ENCODE measurements at regions not wholly inside any gene's neighbourhood (a gene's known extent, or its start where the extent isn't known, plus 50 kb on each side); places are given as distances from the start of the nearest gene placed in this dataset.

- no peak for DNase-seq (ENCODE audit: low spot score)
- intact Hi-C loops (cut with DNase I), result no loop called here
Measured at GRCh38 chr10:111532139-111532538, 455.3 kb downstream of the ADRA2A start.

GRCh38 chr10:111539246-111539645 lies 462.4 kb downstream of the ADRA2A start:
- intact Hi-C loops (cut with DNase I), result no loop called here

GRCh38 chr10:111543854-111544253 lies 467.0 kb downstream of the ADRA2A start:
- intact Hi-C loops (cut with DNase I), result no loop called here
- no peak for DNase-seq (ENCODE audit: low spot score)

More at GRCh38 chr10:111539246-111539645, 462.4 kb downstream of the ADRA2A start:
- DNase-seq (ENCODE audit: low spot score), result no peak

DNA sequence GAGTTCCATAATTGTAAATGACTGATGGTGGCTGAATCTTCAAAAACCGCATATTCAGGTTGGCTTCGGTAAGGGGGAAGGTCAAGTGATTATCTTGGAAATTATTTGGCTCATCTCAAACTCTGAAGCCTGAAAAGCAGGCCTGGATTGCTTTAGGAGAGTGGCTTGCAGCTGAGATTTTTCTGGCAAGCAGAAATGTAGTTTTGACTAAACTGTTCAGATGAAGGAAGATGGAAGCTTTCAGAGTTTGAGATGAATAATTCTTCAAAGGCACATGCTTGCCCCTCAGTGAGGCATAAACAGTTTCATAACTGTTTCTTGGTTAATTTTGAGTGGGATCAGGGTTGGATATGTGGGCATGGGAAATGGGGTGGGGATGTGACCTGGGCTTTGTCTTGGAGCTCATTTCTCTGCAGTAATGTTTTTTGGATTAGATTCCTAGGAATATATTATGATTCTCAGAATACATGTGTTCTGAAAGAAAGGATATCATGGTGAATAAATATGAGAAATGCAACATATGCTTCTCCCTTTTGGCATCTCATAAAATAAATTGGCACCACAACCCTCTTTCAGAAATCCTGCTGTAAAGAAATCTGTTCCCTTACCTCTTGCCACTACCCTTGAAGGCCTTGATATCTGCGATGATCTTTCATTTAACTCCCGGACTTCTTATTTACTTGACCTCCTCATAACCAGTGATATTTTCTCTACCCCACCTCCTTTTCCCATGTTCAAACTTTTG lies 469.2 kb downstream of the ADRA2A start:
- no peak for DNase-seq (ENCODE audit: low spot score)
- intact Hi-C loops (cut with DNase I), result no loop called here

GRCh38 chr10:111548084-111548726 lies 471.4 kb downstream of the ADRA2A start:
- no peak for DNase-seq (ENCODE audit: low spot score)
- intact Hi-C loops (cut with DNase I), result no loop called here

- no peak for DNase-seq (ENCODE audit: low spot score)
- intact Hi-C loops (cut with DNase I), result no loop called here
Measured at GRCh38 chr10:111551001-111551400, 474.2 kb downstream of the ADRA2A start.

DNA sequence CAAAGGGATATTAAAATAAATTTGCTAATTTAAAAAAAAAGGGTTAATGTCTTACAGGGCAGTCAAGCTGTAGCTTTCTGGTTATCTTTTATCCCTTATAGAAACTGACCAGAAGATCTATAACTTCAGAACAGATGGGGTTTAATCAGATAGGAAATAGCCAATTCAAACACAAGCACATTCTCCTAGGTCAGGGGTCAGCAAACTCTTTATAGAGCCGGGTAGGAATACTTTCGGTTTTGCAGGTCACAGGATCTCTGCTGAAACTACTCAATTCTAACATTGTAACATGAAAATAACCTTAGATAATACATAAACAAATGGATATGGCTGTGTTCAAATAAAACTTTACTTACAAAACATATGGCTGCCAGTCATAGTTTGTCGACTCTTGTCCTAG lies 479.8 kb downstream of the ADRA2A start:
- DNase-seq (ENCODE audit: low spot score), result no peak
- intact Hi-C loops (cut with DNase I), result no loop called here

GRCh38 chr10:111558211-111558610 lies 481.4 kb downstream of the ADRA2A start:
- DNase-seq (ENCODE audit: low spot score), result no peak

DNA sequence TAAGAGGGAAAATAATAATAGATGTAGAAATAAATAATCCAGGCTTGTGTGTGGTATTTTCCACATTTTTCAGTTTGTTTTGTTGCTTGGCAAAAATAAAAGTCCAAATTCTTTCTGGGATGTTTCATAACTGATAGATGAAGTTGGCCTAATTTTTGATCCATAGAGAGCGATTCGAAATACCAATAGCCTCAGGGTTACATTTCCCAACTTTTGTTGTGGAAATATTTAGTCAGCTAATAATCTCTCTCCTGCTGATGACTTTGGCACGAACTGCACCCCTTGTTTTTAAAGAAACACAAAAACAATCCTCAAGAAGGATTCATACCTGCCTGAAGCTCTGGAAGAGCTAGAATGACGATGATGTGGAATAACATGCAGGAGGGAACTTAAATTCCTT lies 483.2 kb downstream of the ADRA2A start:
- intact Hi-C loops (cut with DNase I), result no loop called here
- no peak for DNase-seq (ENCODE audit: low spot score)

More at GRCh38 chr10:111558211-111558610, 481.4 kb downstream of the ADRA2A start:
- intact Hi-C loops (cut with DNase I), result no loop called here

DNA sequence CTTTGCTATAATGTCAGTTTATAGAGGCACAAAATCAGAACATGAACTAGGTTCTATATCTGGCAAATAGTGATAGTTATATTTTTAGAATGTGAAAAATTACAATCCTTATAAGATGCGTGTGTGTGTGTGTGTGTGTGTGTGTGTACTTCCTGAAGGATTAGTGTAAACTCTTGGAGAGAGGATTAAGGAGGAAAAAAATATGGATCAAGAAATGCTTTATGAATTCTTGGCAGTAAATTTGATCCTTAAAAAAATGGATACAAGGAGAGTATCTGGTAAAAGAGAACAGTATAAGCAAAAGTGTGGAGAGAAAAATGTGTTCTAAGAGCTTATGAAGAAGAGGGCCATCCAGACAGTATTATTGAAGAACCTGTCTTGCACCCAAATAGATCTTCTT lies 484.3 kb downstream of the ADRA2A start:
- intact Hi-C loops (cut with DNase I), result no loop called here
- no peak for DNase-seq (ENCODE audit: low spot score)

DNA sequence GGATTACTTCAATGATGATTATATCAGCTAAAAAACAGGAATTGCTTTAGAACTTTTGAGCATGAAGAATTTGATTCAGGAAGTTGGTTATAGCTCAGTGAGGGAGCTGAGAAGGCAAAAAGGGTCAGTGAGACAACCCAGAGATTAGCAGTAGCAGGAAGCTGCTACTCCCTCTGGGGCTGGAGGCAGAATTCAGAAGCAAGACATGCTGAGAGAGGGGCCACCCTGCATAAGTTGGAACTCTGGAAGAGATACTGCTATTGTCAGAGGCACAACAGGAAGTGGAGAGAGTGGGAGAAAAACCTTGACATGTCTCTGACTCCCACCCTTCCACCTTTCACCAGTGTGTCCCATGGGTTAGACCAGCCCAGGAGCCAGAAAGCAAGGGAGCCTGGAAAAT lies 488.7 kb downstream of the ADRA2A start:
- intact Hi-C loops (cut with DNase I), result no loop called here
- no peak for DNase-seq (ENCODE audit: low spot score)

- intact Hi-C loops (cut with DNase I), result no loop called here
- no peak for DNase-seq (ENCODE audit: low spot score)
Measured at GRCh38 chr10:111578076-111578475, 501.2 kb downstream of the ADRA2A start.

- intact Hi-C loops (cut with DNase I), result no loop called here
Measured at GRCh38 chr10:111579473-111579872, 502.6 kb downstream of the ADRA2A start.

DNA sequence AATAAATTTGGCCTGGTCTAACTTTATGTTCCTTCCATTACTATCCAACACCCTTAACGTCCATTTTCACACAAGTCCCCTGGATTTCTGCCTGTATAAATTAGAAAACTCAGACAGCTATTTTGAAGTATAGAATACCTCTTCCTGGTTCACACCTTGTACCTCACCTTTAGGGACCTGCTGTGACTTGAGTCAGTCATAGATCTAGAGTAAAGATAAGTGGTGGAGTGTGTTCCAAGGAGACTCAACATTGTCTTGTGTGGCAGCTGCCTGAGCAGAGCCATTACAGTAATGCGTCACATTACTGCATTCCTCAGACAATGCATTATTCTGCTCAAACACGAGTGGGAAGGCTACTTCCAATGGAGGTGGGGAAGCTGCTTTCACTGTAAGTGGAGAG lies 513.9 kb downstream of the ADRA2A start:
- intact Hi-C loops (cut with DNase I), result no loop called here
- no peak for DNase-seq (ENCODE audit: low spot score)

More at GRCh38 chr10:111579473-111579872, 502.6 kb downstream of the ADRA2A start:
- DNase-seq (ENCODE audit: low spot score), result no peak

DNA sequence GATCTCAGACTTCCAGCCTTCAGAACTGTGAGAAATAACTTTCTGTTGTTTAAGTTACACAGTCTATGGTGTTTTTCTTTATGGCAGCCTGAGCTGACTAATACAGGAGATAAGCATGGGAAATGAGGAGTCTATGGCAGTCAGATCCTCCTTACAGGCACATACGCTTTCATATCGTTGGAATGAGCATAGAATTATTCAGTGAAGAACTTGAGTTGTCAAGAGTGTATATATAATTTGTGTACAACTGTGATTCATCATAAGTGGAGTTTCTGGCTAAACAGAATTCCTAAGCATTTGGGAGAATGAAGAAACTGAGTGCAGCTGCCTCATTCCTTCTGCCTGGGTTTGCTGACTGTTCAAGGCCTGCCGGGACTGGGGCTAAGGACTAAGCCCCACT lies 516.7 kb downstream of the ADRA2A start:
- no peak for DNase-seq (ENCODE audit: low spot score)
- intact Hi-C loops (cut with DNase I), result no loop called here

GRCh38 chr10:111595173-111595572 lies 518.3 kb downstream of the ADRA2A start:
- no peak for DNase-seq (ENCODE audit: low spot score)
- intact Hi-C loops (cut with DNase I), result no loop called here

- intact Hi-C loops (cut with DNase I), result no loop called here
- no peak for DNase-seq (ENCODE audit: low spot score)
Measured at GRCh38 chr10:111598433-111599059, 521.7 kb downstream of the ADRA2A start.

DNA sequence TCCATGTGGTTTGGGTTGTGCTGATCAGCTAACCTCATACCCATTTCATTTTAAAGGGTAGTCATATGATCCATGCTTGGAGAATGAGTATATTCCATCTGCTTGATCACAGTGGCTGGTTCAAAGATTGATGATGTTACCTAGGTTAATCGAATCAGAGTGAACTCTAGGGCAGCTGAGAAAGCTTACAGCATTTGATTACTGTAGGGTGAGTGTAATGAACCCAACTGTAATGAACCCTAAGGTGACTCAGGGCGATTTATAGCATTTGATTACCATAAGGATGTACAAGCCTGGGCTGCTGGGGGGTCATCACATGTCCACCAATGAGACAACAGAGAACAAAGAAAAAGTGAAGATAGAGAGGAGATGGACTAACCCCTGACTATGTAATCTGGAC lies 523.1 kb downstream of the ADRA2A start:
- intact Hi-C loops (cut with DNase I), result no loop called here

DNA sequence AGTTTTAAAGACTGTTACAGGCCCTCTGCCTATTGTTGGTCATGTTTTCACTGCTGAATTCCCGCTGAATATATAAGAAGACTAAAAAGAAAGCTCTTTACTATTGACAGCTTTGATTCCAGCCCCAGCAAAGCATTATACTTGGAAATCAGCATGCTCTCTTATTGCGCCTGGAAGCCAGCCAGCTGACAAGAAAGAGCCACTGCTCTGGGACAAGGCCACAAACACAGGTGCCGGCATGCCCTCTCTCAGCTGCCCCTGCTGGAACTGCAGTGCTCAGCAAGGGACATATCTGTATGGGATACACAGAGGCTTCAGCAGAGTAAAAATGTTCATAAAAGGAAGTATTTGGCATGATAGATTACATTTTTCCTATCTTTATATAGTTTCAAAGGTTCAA lies 523.9 kb downstream of the ADRA2A start:
- intact Hi-C loops (cut with DNase I), result no loop called here
- no peak for DNase-seq (ENCODE audit: low spot score)

More for the DNA sequence above, 523.1 kb downstream of the ADRA2A start:
- no peak for DNase-seq (ENCODE audit: low spot score)

DNA sequence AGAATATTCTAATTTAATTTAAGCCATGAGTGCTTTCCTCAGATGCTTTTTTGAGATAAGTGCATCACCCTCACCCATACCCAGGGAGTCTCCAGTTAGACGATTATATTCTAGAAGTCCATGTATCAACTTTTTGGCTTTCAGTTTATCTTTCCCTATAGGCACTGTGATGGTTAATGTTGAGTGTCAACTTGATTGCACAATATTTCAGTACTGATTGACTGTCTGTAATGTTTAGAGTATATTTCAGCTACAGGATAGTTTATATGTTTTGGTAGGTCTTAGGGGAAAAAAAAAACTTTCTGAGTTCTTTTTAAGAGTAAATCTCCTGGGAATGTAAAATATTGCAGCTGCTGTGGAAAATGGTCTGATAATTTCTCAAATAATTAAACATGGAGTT lies 535.4 kb downstream of the ADRA2A start:
- no peak for DNase-seq (ENCODE audit: low spot score)
- intact Hi-C loops (cut with DNase I), result no loop called here

- intact Hi-C loops (cut with DNase I), result no loop called here
- DNase-seq (ENCODE audit: low spot score), result no peak
Measured at GRCh38 chr10:111634191-111634590, 549.4 kb downstream of the GPAM start.
